NB4 (cell line): ENCODE measurements at regions not wholly inside any gene's neighbourhood (a gene's known extent, or its start where the extent isn't known, plus 50 kb on each side); places are given as distances from the start of the nearest gene placed in this dataset.

Experiments
- MYC ChIP-seq: IDR thresholded peaks from 2 replicates; pipeline ENCODE4 v1.6.1; 2011; ENCODE audit warnings: low read depth, low read length
- POLR2A ChIP-seq: IDR thresholded peaks from 2 replicates; pipeline ENCODE4 v1.6.1; 2011; ENCODE audit warnings: mild to moderate bottlenecking; ENCODE audit not compliant: insufficient read length; ENCODE audit errors: extremely low read depth
- TF ChIP-seq, protein P1 (sequence below): IDR thresholded peaks from one replicate; pipeline ENCODE4 v1.5.1; 2012; ENCODE audit warnings: low read depth, low read length
- TF ChIP-seq, protein P2 (sequence below): IDR thresholded peaks from 2 replicates; pipeline ENCODE4 v1.6.1; 2011; ENCODE audit warnings: low read depth, low read length

DNA sequence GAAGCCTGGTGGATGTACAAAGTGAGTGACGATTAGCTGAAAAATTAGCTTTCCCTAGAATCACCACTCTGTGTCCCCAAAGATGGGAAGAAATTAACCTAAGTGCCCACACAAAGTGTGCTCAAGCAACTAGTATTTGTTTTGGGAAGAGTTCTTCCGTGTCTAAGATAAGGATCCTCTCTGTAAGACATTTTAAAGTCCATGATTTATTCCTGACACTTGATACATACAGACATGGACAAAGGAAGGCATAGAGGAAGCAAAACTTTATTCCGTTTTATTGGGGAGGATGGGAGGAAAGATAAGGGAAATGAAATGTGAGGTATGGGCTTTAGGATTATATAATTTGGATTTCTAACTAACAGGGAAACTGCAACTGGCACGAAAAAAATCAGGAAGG lies 1772.6 kb downstream of the EFNA5 start:
- TF ChIP-seq POLR2A (no peak), MYC (no peak)
- TF ChIP-seq, protein P1, sequence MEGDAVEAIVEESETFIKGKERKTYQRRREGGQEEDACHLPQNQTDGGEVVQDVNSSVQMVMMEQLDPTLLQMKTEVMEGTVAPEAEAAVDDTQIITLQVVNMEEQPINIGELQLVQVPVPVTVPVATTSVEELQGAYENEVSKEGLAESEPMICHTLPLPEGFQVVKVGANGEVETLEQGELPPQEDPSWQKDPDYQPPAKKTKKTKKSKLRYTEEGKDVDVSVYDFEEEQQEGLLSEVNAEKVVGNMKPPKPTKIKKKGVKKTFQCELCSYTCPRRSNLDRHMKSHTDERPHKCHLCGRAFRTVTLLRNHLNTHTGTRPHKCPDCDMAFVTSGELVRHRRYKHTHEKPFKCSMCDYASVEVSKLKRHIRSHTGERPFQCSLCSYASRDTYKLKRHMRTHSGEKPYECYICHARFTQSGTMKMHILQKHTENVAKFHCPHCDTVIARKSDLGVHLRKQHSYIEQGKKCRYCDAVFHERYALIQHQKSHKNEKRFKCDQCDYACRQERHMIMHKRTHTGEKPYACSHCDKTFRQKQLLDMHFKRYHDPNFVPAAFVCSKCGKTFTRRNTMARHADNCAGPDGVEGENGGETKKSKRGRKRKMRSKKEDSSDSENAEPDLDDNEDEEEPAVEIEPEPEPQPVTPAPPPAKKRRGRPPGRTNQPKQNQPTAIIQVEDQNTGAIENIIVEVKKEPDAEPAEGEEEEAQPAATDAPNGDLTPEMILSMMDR = no peak
- TF ChIP-seq, protein P2, sequence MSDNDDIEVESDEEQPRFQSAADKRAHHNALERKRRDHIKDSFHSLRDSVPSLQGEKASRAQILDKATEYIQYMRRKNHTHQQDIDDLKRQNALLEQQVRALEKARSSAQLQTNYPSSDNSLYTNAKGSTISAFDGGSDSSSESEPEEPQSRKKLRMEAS = no peak
